HG03342 (cell line): ENCODE measurements at regions not wholly inside any gene's neighbourhood (a gene's known extent, or its start where the extent isn't known, plus 50 kb on each side); places are given as distances from the start of the nearest gene placed in this dataset.
A peak's percentile ranks its signal among the peaks of the same experiment; 100 is the strongest.
"Not testable (repeated sequence)": the region's sequence is repeated elsewhere in the genome, so short reads cannot be mapped to it uniquely, and the experiment has no call there.

Source experiments
- ATAC-seq: cut with Tn5 transposase; IDR thresholded peaks from one replicate; pipeline ENCODE4 v1.9.1; 2021; ENCODE audit warnings: mild to moderate bottlenecking, moderate library complexity; ENCODE audit not compliant: unreplicated experiment

DNA sequence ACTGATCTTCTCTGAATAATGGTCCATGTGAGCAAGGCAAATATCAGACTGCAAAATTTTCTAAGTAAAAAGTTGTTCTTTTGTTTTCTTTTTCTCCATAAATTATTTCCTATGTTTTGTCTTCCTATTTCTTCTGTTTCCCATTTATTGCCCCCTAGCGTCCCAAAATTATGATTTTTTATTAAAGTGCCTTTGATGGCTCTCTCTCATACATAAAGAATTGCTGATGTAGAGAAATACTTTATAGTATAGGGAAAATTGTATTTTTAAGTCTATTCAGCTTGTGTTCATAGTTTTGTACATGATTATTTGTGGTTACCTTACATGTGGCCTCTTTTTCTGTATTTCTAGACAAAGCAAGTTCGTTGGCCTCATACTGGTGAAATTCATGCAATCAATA lies 1031.2 kb downstream of the EFNA5 start:
- ATAC-seq: no peak

GRCh38 chr5:106637275-106637674 lies 1033.5 kb downstream of the EFNA5 start:
- no peak for ATAC-seq

- no peak for ATAC-seq
Measured at GRCh38 chr5:106634375-106634774, 1036.4 kb downstream of the EFNA5 start.

DNA sequence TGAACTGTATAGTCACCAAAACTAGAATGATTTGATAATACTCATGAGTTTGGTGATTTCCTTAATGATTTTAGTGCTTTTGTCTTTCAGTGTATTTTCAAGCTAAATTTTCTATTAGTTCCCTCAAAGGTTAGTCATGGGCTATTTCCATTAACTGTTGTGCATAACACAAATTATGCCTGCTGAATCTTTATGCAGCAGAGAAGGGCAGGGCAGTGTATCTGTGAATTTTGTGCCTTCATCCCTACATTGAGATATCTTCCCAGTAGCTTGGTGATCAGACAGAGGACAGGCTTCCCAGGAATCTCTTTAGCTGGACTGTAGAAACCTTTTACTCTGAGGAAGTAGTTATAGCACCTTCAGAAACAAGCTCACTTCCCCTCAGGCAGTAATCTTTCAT lies 1036.9 kb downstream of the EFNA5 start:
- ATAC-seq: no peak

DNA sequence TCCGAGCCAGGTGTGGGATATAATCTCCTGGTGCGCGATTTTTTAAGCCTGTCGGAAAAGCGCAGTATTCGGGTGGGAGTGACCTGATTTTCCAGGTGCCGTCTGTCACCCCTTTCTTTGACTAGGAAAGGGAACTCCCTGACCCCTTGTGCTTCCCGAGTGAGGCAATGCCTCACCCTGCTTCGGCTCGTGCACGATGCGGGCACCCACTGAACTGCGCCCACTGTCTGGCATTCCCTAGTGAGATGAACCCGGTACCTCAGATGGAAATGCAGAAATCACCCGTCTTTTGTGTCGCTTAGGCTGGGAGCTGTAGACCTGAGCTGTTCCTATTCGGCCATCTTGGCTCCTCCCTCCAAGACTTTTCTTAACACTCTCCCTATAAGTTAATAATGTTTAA lies 1042.3 kb downstream of the EFNA5 start:
- ATAC-seq: not testable (repeated sequence)

DNA sequence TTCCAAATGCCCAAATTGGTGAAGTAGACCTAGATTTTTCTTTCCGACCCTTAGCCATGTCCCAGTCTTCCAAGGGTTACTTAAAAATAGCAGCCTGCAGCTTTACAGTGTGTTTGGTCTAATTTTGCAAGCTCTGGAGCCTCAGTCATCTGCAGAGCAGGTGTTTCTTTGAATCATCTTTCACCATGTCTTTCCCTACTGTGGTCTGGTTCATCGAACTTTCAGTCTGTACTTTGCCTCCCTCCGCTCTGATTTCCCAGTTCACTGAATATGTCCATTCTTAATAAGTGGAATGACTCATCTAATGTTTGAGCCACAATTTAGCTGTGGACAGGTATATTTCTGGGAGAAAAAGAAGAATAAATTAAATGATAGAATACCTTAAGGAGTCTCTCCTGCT lies 1060.7 kb downstream of the EFNA5 start:
- ATAC-seq: no peak

DNA sequence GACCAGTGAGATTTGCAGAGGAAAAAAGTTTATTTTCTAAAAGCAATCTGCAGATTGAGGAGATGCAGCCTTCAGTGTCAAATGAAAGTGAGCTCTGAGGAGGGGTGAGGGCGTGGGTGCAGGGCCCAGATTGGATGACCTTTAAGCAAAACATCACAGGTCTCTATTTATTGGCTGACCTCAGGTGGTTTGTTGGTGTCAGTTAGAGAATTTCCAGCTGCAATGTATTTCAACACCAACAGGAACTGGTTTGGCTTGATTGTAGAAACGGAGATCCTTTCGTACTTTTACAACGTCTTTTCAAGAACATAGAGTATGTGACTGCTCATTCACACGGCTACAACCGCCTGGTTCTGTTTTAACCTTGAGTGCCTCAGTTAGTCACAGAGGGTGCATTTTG lies 1069.1 kb downstream of the EFNA5 start:
- ATAC-seq: peak; percentile 54

DNA sequence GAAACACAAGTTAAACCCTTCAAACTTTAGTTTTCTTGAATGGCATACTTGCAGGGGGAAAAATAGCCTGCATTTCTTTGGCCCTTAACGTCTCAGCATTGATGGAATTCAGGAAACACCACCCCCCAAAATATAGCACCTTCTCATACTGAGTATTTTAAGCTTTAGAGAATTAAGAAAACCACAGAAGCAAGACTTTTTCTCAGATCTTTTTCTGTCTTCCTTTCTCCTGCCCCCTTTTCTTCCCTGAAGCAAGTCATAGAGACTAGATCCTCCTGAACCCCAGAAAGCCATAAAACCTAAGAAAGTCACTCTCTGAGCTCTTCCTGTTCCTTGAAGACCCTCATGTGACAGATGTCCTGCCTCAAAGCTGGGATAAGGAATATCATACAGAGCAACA lies 1069.9 kb downstream of the EFNA5 start:
- ATAC-seq: no peak

DNA sequence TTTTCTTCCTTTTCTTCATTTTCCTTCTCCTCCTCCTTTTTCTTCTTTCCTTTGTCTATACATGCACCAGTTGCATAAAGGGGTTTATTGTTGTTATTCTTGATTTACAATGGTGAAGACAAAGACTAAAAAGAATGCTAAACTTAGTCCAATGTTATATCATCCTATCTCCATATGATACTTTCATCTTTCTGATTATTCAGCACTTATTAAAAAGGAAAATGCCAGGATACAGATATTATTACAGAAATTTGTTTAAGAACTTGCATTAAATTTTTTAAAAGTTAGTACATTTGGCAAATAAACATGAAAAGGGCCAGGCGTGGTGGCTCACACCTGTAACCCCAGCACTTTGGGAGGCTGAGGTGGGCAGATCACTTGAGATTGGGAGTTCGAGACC lies 1074.9 kb downstream of the EFNA5 start:
- ATAC-seq: no peak

GRCh38 chr5:106584268-106584667 lies 1086.5 kb downstream of the EFNA5 start:
- ATAC-seq: no peak

DNA sequence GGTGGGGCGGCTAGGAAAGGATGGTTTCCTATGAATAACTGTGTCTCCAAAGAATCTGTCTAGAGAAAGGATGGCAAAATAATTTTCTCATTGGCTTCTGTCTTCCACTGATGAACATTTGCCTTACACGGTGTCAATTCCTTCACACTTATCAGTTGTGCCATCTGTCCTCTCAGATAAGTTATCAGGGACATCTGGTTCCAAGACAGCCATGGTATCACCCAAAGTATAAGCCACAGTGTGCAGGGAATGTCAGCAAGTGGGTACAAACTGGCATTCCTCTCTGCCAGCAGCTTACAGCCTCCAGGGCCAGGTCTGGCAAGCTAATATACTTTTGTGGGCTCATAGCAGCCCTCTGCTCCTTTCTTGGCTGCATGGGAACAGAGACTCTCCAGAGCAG lies 1092.0 kb downstream of the EFNA5 start:
- no peak for ATAC-seq

DNA sequence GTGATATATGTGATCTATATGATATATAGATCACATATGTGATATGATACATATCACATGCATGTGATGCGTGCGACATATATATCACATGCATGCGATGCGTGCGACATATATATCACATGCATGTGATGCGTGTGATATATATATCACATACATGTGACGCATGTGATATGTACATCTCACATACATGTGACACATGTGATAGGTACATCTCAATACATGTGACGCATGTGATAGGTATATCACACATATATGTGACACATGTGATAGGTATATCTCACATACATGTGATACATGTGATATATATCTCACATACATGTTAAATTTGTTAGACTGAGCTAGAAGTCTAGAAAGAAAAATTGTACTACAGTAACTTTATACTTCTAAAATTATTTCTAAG lies 1095.9 kb downstream of the EFNA5 start:
- ATAC-seq: no peak

- ATAC-seq: no peak
Measured at GRCh38 chr5:106566031-106566430, 1104.7 kb downstream of the EFNA5 start.

DNA sequence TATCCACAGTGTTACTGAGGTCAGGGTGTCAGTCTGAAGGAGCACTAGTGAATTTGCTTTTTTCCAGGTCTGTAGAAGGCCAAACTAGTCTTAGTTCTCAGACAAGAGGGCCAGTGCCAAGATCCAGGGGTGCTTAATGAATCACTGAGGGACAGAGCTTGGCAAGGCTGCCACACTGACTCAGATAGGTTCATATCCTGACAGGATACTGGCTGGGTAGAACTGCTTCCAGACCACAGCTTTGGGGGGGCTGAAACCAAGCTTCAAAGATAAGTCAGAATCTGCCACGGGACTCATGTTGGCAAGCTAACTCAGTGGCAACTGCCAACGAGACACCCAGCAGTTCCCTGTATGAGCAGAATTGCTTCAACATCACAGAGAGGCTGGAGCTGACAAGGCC lies 1125.4 kb downstream of the EFNA5 start:
- ATAC-seq: no peak

DNA sequence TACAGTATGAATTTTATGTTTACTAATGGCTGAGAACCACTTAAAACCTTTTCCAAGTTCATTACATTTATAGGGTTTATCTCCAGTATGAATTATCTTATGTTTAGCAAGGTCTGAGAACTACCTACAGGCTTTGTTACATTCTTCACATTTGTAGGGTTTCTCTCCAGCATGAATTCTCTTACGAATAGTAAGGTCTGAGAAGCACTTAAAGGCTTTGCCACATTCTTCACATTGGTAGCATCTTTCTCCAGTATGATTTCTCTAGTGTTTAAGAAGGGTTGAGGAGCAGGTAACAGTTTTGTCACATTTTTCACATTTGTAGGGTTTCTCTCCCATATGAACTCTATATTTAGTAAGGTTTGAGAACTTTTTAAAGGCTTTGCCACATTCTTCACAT lies 1127.4 kb downstream of the EFNA5 start:
- ATAC-seq: no peak

GRCh38 chr5:106530150-106530549 lies 1140.6 kb downstream of the EFNA5 start:
- no peak for ATAC-seq

DNA sequence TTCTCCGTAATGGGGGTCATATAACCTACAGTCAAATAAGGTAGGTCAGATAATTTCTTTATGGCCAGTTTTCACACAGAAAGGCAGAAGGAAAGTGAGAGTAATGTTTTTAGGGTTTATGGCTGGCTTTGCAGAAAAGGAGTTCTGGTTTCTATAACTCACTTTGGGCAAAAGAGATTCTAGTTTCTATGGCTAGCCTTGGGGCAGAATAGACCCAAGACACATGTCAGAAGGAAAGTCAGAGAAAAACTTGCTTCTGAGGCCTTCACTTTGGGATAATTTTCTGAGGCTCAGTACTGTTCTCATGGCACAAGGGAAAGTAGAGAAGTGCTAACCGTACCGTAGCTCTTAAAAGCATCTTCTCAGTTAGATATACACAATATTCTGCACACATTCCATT lies 1145.3 kb downstream of the EFNA5 start:
- no peak for ATAC-seq

DNA sequence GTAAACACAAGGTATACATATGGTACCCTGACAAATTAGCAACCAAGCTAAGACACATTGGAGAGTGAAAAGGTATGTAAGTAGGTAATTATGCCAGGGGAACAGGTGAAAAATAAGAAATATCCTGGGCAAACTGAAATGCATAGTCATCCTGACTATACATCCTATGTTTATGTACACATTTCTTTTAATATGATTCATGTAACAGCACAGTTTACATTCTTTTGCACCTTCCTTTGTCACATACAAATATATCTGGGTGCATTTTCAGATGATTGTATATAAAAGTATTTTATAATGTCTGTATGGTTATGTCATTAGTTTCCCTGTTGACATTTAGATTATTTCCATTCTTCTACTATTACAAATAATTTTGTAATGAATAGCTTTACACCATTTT lies 1146.9 kb downstream of the EFNA5 start:
- no peak for ATAC-seq

DNA sequence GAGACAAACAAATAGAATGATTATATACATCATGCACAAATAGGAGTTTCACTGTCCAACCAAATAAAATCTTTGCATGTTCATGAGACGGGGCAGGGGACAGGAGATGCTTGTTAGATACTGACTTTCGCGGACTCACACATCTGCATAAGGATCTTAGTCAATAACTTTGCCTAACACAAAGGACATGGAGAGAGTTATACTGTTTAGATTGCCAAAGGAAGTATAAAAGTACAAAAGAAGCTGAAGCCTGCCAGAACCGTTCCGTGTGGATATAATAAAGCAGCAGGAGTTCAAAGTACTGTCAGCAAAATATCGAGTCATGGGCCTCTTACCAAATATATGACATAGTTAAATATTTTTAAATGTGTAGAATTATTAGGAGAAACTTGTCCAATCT lies 1148.4 kb downstream of the EFNA5 start:
- no peak for ATAC-seq

GRCh38 chr5:106521701-106522100 lies 1149.0 kb downstream of the EFNA5 start:
- no peak for ATAC-seq

- ATAC-seq: no peak
Measured at GRCh38 chr5:106510321-106510720, 1160.4 kb downstream of the EFNA5 start.

GRCh38 chr5:106508894-106509293 lies 1161.8 kb downstream of the EFNA5 start:
- ATAC-seq: no peak

DNA sequence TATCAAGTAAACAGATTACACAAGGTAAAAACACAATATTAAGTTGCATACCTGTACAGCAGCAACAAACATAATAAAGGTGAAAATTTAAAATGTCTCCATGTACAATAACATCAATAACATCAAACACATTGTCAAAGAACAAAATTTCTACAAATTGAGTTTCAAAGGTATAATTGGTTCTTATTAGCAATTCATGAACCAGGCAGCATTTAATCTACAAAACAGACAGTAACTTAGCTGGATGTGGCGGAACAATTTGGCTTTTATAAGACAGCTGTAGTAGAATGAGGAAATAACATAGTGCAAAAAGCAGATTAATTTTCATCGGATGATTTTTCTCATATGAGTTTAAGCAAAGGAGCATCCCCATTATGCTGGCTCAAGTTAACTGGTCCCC lies 1176.8 kb downstream of the EFNA5 start:
- no peak for ATAC-seq

- no peak for ATAC-seq
Measured at GRCh38 chr5:106489004-106489403, 1181.7 kb downstream of the EFNA5 start.
